ENCODE measurements at regions not wholly inside any gene's neighbourhood (a gene's known extent, or its start where the extent isn't known, plus 50 kb on each side); places are given as distances from the start of the nearest gene placed in this dataset.
"Not testable (repeated sequence)": the region's sequence is repeated elsewhere in the genome, so short reads cannot be mapped to it uniquely, and the experiment has no call there.

DNA sequence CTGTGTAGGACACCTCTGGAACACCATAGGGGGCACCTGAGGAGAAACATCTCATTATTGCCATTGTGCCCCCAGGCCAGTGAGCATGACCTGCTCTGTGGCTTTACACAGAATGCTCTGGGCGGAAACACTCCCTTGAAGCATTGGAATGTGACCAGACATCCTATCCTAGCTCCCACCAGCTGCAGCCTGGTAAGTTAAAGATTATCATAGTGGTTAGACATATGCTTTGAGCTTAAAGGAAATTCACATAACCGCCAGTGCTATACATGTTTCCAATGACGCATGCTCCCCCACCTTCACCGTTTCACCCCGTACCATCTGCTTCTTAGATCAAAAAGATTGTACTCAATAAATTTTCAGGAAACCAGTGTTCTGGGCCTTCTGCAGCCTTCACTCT is 217.7 kb upstream of the CENPE start:
- DNase-seq (ENCODE audit: low spot score), result no peak

DNA sequence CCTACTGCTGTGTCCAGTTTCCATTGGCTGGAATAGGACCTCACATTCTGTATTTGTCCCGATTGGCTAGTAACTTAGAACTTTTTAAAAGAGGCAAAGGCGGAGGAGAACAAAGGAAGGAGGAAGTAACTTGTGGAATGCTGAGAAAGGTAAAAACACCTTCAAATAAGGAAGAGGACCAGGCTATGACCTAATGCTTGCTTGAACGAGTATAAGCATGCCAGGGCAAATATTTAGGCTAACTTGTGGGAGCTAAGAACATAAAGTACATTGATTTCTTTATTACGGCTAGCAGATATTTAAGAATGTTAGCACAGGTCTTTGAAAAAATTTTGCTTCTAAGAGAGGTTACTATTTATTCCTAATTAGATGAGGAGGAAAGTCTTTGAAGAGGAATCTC is 214.5 kb upstream of the CENPE start:
- not testable (repeated sequence) for DNase-seq (ENCODE audit: low spot score)

GRCh38 chr4:103410386-103410785 is 212.2 kb upstream of the CENPE start:
- DNase-seq (ENCODE audit: low spot score), result no peak

GRCh38 chr4:103405415-103405814 is 207.3 kb upstream of the CENPE start:
- DNase-seq (ENCODE audit: low spot score), result no peak

DNA sequence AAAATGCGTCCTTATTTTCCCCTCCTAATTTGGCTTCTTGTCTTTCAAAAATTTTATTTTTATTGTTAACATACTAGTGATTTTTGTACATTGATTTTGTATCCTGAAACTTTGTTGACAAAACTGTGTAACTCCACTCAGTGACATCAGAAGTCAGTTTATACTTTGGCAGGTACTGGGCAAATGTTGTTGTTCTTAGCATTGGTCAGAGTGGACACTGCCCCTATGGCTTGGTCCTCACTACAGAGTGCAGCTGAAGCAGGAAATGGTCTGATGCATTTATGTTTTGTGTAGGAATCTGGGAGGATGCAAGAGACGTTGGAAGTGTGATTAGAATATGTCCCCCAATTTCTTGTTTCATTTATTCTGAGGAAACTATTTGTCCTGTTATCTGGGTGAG is 205.5 kb upstream of the CENPE start:
- DNase-seq (ENCODE audit: low spot score), result no peak

DNA sequence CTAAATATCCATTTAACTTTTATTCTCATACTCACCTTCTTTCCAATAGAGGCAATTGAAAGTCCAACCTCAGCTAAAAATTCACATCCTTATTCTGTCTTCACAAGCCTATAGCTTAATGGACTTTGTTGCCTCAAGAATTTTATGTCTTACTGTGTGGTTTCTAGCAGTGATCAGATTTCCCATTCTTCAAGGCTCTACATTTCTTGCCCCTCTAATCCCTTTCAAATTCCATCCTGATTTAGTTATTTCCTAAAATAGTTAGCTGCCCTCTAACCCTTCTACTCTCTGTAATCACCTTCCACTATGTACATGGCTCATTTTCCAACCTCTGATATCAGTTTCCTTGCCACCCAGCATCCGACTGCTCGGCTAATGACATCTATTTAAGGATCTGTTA is 204.1 kb upstream of the CENPE start:
- DNase-seq (ENCODE audit: low spot score), result no peak

DNA sequence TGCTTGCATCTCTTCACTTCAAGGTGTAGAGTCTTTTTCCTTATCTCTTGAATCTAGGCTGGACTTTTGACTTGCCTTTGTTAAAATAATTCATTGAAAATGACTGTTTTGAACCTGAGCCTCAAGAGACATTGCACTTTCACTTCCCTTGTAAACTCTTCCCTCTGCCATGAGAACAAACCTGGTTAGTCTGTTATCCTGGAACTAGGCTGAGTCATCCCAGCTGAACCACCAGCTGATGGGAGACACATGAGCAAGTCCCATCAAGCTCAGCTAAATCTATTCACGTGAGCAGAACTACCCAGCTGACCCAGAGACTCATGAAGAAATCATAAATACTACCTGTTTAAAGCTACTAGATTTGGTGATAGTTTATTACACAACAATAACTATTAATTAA is 202.3 kb upstream of the CENPE start:
- DNase-seq (ENCODE audit: low spot score), result no peak

DNA sequence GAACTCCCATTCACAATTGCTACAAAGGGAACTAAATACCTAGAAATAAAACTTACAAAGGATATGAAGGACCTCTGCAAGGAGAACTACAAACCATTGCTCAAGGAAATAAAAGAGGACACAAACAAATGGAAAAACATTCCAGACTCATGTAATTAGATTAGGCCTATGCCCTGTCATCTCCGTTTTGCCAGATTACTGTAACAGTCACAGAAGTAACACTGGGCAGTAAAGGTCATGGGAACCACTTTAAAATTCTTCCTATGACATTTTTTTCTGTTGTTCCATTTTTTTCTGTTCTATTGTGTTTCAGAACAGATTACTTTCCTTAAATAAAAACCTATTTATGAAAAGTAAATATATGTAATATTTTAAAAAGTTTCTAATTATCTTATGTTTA is 199.4 kb upstream of the CENPE start:
- DNase-seq (ENCODE audit: low spot score), result no peak

GRCh38 chr4:103387508-103388011 is 189.4 kb upstream of the CENPE start:
- not testable (repeated sequence) for DNase-seq (ENCODE audit: low spot score)

- not testable (repeated sequence) for DNase-seq (ENCODE audit: low spot score)
Observed at GRCh38 chr4:103385565-103385964, 187.4 kb upstream of the CENPE start.

GRCh38 chr4:103375278-103375677 is 177.1 kb upstream of the CENPE start:
- DNase-seq (ENCODE audit: low spot score), result no peak

DNA sequence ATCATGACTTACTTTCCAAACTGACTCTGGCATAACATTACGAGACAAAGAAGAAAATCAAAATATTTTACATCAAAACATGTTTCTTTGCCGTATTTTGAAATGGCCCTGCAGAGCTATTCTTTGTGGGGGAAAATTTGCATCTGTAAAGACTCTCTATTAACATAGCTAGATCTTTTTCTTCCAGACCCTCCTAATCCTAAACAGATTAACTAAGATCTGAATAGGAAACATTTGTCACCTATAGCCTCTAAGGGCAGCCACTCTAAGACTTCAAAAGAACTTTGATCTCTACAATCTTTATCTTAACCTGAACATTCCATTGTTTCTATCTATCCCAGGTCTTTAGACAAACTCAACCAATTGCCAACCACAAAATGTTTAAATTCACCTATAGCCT is 176.6 kb upstream of the CENPE start:
- no peak for DNase-seq (ENCODE audit: low spot score)

DNA sequence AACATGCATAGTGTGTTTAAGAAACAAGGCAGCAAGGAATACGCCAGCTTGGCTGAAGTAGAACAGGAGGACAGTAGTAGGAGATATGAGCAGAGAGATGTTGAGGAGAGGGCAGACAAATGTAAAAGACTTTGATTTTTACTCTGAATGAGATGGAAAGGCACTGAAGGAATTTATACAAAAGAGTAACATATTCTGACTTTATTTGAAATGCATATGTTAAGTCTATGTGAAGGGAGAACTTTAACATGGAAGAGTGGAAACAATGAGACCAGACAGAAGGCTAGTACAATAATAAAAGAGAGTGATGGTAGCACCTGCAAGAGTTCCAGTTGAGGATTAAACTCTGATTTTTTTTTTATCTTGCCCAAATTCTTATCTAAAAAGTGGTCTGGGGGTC is 176.2 kb upstream of the CENPE start:
- DNase-seq (ENCODE audit: low spot score), result no peak

DNA sequence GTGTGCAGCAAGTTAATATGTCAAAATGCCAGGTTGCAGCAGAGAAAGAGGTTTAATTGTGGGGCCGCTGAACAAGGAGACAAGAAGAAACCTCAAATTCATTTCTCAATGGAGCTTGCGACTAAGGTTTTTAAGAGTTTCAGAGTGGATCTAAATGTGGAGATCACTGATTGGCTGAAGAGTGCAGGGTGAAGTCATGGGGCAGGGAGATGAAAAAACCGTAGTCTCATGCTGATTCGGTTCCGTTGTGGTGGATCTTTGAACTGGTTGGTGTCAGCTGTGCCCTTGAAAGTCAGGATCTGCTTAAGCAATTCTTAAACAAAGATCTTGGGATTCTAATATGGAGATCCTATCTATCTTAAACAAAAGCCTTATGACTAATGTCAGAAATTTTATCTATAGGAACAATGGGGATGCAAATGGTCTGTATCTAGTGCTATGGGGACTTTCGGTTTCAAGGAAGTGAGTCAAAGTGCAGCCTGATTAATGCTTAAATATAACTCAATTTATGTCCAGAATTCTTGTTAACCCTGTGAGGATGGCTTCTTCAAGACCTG is 173.9 kb upstream of the CENPE start:
- DNase-seq (ENCODE audit: low spot score), result no peak

- DNase-seq (ENCODE audit: low spot score), result no peak
Observed at GRCh38 chr4:103370336-103370735, 172.2 kb upstream of the CENPE start.

- no peak for DNase-seq (ENCODE audit: low spot score)
Observed at GRCh38 chr4:103365285-103365684, 167.1 kb upstream of the CENPE start.

- no peak for DNase-seq (ENCODE audit: low spot score)
Observed at GRCh38 chr4:103364083-103364482, 165.9 kb upstream of the CENPE start.

DNA sequence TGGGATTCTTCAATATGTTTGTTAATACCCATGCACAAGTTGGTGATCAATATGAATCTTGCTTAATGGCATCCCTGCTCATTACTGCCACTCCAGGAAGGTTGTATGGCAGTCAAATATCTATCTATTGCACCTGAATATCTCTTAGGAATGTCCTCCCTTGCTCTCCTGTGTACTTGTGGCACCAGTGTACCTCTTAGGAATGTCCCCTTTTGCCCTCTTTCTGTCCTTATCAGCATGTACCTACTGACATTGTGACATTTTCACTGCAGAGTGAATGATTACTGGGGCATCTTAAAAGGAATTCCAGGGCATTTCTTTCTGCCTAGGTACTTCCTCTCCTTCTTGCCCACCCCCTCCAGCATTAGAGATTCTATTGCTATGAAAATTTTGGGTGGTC is 163.8 kb upstream of the CENPE start:
- DNase-seq (ENCODE audit: low spot score), result no peak

DNA sequence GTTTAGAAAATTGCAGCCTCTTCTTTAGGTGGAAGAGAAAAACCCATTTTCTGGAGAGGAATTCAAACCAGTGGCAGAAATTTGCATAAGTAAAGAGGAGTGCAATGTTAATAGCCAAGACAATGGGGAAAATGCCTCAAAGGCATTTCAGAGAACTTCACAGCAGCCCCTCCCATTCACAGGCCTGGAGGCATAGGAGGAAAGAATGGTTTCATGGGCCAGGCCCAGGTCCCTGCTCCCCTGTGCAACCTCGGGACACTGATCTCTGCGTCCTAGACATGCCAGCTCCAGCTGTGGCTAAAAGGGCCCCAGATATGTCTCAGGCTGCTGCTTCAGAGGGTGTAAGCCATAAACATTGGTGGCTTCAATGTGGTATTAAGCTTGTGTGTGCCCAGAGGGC is 161.8 kb upstream of the CENPE start:
- DNase-seq (ENCODE audit: low spot score), result no peak

- no peak for DNase-seq (ENCODE audit: low spot score)
Observed at GRCh38 chr4:103354006-103354405, 155.9 kb upstream of the CENPE start.

DNA sequence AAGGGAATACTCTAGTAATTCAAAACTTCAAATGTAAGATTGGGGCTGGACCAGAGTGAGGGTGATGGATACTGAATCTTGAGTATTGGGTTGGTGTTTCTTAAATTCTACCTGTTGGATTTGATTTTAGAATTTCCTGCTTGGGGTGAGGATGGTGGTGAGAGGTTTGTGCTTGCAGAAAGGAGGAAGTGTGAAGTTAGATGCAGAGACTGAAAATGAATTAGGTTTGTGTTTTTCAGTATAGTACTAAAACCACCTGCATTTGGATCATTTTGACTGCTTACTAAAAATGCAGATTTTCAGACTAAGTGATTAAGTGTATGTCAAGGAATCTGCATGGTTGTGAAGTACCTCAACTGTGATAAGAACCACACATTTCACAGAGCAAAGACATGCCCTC is 131.5 kb upstream of the CENPE start:
- DNase-seq (ENCODE audit: low spot score), result no peak

- no peak for DNase-seq (ENCODE audit: low spot score)
Observed at GRCh38 chr4:103324811-103325210, 126.7 kb upstream of the CENPE start.

DNA sequence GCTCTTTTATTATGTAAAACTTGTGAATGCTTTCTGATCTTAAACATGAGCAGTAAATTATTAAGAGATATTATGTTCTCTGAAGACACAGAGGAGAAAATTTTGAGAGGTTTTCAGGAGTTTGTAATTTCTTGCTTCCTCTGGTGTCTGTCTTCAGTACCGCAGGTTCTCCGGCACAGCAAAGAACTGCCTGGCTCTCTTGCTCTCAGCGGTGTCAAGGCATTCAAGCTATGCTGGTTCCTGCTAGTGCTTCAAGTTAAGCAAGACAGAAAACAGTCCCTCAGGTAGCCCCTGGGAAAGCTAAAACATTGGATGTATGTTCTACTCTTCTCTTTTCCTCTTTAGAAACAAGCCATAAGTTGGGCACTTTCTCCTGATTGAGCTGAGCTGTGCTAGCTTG is 120.2 kb upstream of the CENPE start:
- DNase-seq (ENCODE audit: low spot score), result no peak

- no peak for DNase-seq (ENCODE audit: low spot score)
Observed at GRCh38 chr4:103308248-103308561, 110.1 kb upstream of the CENPE start.

All from ureter (tissue), 1 donor.